ENCODE measurements at regions not wholly inside any gene's neighbourhood (a gene's known extent, or its start where the extent isn't known, plus 50 kb on each side); places are given as distances from the start of the nearest gene placed in this dataset.

GRCh38 chr1:244971552-244972216, 107.3 kb upstream of the HNRNPU start:
- no peak for DNase-seq

GRCh38 chr1:244970744-244971551, 106.6 kb upstream of the HNRNPU start:
- peak; percentile 98 for DNase-seq

GRCh38 chr1:244970236-244970743, 105.9 kb upstream of the HNRNPU start:
- peak; percentile 82 for DNase-seq

GRCh38 chr1:244969355-244970235, 105.3 kb upstream of the HNRNPU start:
- DNase-seq: peak; percentile 93

DNA sequence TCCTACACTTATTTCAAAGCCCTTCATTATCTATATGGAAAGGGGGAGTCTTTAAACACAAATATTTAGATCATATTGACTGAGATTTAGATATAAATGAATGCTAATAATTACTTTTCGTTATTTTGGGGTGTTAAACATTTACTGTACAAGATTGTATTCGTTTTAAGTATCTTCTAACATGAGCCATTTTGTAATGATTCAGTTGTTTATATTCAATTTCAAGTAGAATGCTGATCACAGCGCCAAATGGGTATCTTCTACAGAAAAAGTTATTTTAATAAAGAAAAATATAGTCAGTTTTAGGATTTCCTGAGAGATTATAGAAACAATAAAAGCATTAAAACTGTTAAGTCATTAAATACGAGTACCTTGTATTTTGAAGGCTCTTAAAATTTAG, 104.5 kb upstream of the HNRNPU start:
- DNase-seq: peak; percentile 26

DNA sequence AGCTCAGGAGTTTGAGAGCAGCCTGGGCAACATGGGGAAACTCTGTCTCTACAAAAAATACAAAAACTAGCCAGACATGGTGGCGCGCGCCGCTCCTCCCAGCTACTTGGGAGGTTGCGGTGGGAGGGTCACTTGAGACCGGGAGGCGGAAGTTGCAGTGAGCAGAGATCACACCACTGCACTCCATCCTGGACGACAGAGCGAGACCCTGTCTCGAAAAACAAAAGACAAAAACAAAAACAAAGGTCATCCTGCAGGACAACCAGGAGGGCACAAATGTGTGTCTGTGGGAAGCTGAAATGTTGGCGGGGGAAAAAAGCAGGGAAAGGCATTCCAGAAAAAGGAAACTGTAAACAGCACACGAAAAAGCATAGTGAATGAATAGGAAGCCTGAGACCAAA, 104.1 kb upstream of the HNRNPU start:
- peak; percentile 23 for DNase-seq

GRCh38 chr1:244967159-244967558, 102.8 kb upstream of the HNRNPU start:
- no peak for DNase-seq

DNA sequence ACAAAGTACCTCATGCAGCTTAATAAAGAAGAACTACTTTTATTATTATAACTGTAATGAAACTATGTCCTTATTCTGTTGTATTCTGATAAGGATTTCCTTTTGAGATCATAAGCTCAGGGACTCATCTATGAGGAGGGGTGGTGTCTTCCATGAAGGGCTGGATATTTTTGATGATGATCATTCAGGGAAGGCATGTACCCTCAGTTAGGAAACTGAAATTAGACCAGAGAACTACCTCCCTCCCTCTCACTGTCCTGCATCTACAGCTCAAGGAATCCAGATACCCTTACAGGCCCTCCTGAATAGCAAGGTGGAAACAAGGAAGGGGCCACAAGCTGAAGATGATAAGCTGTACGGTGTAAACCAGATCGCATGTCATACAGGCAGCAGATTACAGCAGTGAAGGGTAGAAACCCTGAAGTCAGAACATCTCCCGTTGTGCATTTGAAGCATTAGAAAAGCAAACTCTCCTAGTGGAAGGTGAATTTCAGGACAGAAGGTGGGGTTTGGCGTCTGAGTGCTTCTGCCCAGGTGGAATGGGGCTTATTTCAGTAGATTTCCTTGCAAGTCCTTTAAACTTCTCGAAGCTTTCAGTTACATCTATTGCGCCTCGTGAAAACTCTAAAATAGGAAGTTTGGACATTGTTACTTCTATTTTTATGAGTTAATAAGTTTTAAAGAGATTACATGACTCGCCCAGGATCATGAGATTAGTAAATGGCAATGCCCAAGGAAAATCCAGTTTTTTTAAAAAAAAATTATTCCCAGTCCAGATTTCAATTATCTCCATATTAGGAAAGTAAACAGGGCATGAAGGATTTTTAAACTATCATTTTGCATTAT, 101.1 kb upstream of the HNRNPU start:
- DNase-seq: no peak

DNA sequence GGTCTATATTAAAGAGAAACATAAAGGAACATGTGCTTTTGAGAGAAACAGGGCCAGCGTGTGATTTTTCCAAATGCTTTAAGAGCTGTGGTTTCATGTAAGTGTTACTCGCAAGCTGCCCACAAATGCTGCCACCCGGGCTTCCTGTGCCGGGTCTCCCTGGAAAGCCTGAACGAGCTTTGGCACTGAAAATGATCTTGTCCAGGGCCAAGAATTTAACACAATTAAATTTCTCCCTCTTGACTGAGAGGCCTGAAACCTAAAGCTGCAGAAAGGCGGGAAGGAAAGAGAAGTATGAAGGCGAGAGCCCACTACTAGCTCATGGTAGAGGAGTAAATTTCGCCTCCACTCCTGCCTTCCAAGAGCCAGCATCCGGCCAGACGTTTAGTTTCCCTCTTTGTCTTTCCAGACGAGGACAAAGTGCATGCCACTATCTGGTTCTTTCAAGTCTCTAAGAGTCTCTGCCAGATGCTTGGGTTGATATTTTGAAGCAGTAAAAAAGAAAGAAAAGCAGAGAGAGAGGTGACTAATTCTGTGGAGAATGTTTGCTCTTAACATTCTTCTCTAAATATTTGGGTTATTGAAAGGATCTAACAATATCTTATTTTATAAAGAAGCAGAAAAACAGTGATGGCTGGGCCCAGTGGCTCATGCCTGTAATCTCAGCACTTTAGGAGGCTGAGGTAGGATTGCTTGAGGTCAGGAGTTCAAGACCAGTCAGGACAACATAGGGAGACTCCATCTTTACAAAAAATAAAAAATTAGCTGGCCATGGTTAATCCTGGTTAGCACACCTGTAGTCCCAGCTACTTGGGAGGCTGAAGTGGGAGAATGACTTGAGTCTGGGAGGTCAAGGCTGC, 100.0 kb upstream of the HNRNPU start:
- DNase-seq: peak; percentile 22

GRCh38 chr1:244963231-244963826, 99.0 kb upstream of the HNRNPU start:
- DNase-seq: no peak

- DNase-seq: peak; percentile 31
These were observed 97.8 kb upstream of the HNRNPU start for GRCh38 chr1:244962130-244962529.

DNA sequence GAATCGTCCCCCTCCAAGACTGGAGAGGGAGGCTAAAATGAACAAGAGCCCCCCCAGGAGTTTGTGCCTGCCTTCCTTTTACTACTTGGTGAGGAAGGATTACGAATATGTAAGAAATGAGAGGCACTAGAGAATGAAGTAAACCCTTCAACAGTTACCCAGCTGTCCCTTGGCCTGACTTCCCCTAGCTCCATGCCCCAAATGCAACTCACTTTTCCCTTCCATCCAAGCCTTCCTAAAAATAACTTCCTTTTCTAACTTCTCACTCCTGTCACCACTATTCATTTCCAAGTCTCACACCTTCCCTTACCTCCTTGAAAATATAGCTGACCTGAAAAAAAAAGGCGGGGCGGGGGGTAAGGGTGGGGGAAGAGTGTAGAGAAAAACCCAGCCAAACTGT, 96.6 kb upstream of the HNRNPU start:
- DNase-seq: no peak

DNA sequence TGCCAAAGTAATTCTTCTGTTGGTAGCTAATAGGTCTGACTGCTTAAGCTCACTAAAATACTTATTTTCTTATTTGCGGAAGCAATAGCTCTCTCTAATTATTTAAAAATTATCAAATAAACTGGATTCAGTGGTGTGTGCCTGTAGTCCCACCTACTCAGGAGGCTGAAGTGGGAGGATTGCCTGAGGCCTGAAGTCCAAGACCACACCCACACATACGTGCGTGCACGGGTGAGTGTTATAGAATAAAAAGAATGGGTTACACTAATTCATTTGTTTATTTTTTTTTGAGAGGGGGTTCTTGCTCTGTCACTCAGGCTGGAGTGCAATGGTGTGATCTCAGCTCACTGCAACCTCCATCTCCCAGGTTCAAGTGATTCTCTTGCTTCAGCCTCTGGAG, 94.2 kb upstream of the HNRNPU start:
- no peak for DNase-seq

GRCh38 chr1:244957525-244957924, 93.2 kb upstream of the HNRNPU start:
- DNase-seq: no peak

DNA sequence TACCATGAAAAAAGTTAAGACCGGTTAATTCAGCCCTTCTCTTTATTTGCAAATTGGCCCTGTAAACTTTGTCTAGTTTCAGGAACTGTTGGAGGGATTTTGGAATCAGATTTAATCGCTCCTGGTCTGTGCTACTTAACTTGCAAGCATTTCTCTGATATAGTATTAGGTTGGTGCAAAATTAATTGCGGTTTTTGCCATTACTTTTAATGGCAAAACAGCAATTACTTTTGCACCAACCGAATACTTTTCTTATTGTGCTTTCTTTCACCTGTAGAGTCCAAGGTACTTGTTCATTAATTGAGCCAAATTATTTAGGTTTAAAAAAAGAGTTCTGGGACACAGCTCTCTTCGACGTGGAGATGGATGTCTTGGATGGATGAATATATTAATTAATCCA, 92.8 kb upstream of the HNRNPU start:
- DNase-seq: no peak

DNA sequence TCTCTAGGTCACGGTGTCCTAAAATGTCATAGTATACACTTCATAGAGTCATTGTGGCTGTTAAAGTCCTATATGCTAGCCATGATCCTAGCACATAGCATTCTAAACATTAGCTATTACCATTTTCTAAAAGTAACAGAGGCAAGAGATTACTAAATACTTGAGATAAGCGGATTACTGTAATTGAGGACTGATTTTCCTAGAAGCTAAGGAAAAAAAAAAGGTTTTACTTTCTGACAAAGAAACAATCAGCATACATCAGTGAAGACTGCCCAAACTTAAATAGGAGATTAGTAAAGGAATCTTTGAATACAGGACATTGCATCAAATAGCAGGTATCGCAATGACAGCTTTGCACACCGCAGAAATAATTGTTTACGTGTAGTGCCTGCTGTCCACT, 91.3 kb upstream of the HNRNPU start:
- DNase-seq: no peak

- DNase-seq: no peak
These were observed 90.0 kb upstream of the HNRNPU start for GRCh38 chr1:244954359-244954758.

GRCh38 chr1:244953901-244954300, 89.6 kb upstream of the HNRNPU start:
- DNase-seq: no peak

GRCh38 chr1:244952940-244953339, 88.6 kb upstream of the HNRNPU start:
- DNase-seq: no peak

Data from muscle of arm (tissue), 1 donor.